ENCODE measurements at regions not wholly inside any gene's neighbourhood (a gene's known extent, or its start where the extent isn't known, plus 50 kb on each side); places are given as distances from the start of the nearest gene placed in this dataset.

DNA sequence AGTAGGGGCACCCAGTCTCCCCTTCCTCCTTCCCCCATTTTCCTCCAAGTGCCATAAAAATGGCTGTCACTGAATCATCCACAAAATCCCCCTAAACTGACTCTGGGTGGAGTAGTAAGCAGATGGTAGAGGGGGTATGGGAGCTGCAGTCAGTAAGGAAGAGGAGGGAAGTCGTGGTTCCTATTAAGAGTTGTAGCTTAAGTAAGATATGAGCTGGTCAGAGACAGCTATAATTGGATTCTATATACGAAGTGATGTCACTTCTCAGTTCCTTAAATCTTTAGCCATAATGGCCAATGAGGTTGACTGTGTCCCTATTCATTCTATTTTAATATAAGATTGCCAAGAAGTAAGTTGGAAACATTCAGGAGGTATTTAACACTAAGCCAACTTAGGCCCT is 131.7 kb downstream of the SLC16A9 start:
- no peak for ATAC-seq
- WGBS (ENCODE audit: insufficient coverage, low coverage, missing lambda C conversion rate) = 3% methylated on average over 2 of the region's 2 CpGs
- no peaks in the 10 kb centered on the region for H4K20me1 ChIP-seq (replicated peaks; ENCODE audit: control insufficient read depth, insufficient read depth, low read length)
- no peaks in the 10 kb centered on the region for H3K27me3 ChIP-seq (ENCODE audit: control insufficient read depth in 2 of 2, insufficient read depth in 2 of 2, low read length in 2 of 2)
- no peak overlapping the region for H2AFZ ChIP-seq (ENCODE audit: low read depth, low read length)
- no peak overlapping the region for H3K4me2 ChIP-seq (ENCODE audit: insufficient read depth, low read length)
- in situ Hi-C loops (cut with MboI) = no loop called here
- H3K79me2 ChIP-seq (ENCODE audit: control insufficient read depth, insufficient read depth, low read length) = no peaks in the 10 kb centered on the region
- no TSS peak for BruUV-seq (replicated peaks)
- POLR2A ChIA-PET = interaction anchor here (0.6 kb wide), 1 partner anchor 762 kb away, joined by 3 read pairs; no protein-coding TSS in a partner anchor
- H3K9me1 ChIP-seq (ENCODE audit: control insufficient read depth, insufficient read depth, low read length) = no peaks in the 10 kb centered on the region
- H3K4me3 ChIP-seq = no peak overlapping the region
- H3K4me1 ChIP-seq (replicated peaks in 1 of 2; ENCODE audit: control insufficient read depth in 2 of 2, insufficient read depth in 2 of 2, low read length in 2 of 2) = no peaks in the 10 kb centered on the region
- intact Hi-C loops (cut with micrococcal nuclease) = no loop called here
- CTCF ChIA-PET (ENCODE audit: low intra/inter-chr PET ratio) = no interaction called here
- no peaks in the 10 kb centered on the region for H3K36me3 ChIP-seq (ENCODE audit: control insufficient read depth, insufficient read depth, low read length)
- no peak for DNase-seq (ENCODE audit: extremely low read depth in 1 of 4, low spot score in 3 of 4)
- H3K9me3 ChIP-seq (replicated peaks; ENCODE audit: control insufficient read depth, insufficient read depth, low read depth, low read length) = no peaks in the 10 kb centered on the region
- FAIRE-seq = no peak
- no peak overlapping the region for H3K27ac ChIP-seq (ENCODE audit: extremely low read depth, low read depth, low read length)
- H3K9ac ChIP-seq (ENCODE audit: insufficient read depth in 1 of 2, low read depth in 2 of 2, low read length in 2 of 2) = no peak overlapping the region
- TF ChIP-seq NRF1 (conservative IDR thresholded peaks at IDR 0.05 in 1 of 2, IDR thresholded peaks at IDR 0.05 in 1 of 2) (no peak), ZNF184 (CRISPR knock-in tag; IDR thresholded peaks at IDR 0.05) (no peak), KLF1 (tag; IDR thresholded peaks at IDR 0.05) (no peak), ZNF121 (CRISPR knock-in tag; conservative IDR thresholded peaks at IDR 0.05) (no peak), SIRT6 (IDR thresholded peaks at IDR 0.05; ENCODE audit: low read depth, low read length) (no peak), ZNF253 (CRISPR knock-in tag; conservative IDR thresholded peaks at IDR 0.05) (no peak), PTTG1 (tag; IDR thresholded peaks at IDR 0.05; ENCODE audit: low read depth) (no peak), POLR3A (IDR thresholded peaks at IDR 0.05; ENCODE audit: borderline replicate concordance, extremely low read depth, insufficient read depth, insufficient read length) (no peak), CREM (IDR thresholded peaks at IDR 0.05; ENCODE audit: low read depth) (no peak), CBX2 (IDR thresholded peaks at IDR 0.05; ENCODE audit: insufficient read depth, low read length, poor library complexity, severe bottlenecking) (no peak), ZNF644 (tag; IDR thresholded peaks at IDR 0.05; ENCODE audit: low read depth) (no peak), POLR2B (IDR thresholded peaks at IDR 0.05; ENCODE audit: low read depth, partially characterized antibody) (no peak), SNIP1 (IDR thresholded peaks at IDR 0.05; ENCODE audit: low read depth) (no peak)
- TF ChIP-seq, protein P1, sequence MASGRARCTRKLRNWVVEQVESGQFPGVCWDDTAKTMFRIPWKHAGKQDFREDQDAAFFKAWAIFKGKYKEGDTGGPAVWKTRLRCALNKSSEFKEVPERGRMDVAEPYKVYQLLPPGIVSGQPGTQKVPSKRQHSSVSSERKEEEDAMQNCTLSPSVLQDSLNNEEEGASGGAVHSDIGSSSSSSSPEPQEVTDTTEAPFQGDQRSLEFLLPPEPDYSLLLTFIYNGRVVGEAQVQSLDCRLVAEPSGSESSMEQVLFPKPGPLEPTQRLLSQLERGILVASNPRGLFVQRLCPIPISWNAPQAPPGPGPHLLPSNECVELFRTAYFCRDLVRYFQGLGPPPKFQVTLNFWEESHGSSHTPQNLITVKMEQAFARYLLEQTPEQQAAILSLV (tag; IDR thresholded peaks at IDR 0.05) = no peak
- TF ChIP-seq, protein P2, sequence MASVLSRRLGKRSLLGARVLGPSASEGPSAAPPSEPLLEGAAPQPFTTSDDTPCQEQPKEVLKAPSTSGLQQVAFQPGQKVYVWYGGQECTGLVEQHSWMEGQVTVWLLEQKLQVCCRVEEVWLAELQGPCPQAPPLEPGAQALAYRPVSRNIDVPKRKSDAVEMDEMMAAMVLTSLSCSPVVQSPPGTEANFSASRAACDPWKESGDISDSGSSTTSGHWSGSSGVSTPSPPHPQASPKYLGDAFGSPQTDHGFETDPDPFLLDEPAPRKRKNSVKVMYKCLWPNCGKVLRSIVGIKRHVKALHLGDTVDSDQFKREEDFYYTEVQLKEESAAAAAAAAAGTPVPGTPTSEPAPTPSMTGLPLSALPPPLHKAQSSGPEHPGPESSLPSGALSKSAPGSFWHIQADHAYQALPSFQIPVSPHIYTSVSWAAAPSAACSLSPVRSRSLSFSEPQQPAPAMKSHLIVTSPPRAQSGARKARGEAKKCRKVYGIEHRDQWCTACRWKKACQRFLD (CRISPR knock-in tag; IDR thresholded peaks at IDR 0.05) = no peak
- TF ChIP-seq, protein P3, sequence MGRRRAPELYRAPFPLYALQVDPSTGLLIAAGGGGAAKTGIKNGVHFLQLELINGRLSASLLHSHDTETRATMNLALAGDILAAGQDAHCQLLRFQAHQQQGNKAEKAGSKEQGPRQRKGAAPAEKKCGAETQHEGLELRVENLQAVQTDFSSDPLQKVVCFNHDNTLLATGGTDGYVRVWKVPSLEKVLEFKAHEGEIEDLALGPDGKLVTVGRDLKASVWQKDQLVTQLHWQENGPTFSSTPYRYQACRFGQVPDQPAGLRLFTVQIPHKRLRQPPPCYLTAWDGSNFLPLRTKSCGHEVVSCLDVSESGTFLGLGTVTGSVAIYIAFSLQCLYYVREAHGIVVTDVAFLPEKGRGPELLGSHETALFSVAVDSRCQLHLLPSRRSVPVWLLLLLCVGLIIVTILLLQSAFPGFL (CRISPR knock-in tag; IDR thresholded peaks at IDR 0.05) = no peak
- TF ChIP-seq, protein P4, sequence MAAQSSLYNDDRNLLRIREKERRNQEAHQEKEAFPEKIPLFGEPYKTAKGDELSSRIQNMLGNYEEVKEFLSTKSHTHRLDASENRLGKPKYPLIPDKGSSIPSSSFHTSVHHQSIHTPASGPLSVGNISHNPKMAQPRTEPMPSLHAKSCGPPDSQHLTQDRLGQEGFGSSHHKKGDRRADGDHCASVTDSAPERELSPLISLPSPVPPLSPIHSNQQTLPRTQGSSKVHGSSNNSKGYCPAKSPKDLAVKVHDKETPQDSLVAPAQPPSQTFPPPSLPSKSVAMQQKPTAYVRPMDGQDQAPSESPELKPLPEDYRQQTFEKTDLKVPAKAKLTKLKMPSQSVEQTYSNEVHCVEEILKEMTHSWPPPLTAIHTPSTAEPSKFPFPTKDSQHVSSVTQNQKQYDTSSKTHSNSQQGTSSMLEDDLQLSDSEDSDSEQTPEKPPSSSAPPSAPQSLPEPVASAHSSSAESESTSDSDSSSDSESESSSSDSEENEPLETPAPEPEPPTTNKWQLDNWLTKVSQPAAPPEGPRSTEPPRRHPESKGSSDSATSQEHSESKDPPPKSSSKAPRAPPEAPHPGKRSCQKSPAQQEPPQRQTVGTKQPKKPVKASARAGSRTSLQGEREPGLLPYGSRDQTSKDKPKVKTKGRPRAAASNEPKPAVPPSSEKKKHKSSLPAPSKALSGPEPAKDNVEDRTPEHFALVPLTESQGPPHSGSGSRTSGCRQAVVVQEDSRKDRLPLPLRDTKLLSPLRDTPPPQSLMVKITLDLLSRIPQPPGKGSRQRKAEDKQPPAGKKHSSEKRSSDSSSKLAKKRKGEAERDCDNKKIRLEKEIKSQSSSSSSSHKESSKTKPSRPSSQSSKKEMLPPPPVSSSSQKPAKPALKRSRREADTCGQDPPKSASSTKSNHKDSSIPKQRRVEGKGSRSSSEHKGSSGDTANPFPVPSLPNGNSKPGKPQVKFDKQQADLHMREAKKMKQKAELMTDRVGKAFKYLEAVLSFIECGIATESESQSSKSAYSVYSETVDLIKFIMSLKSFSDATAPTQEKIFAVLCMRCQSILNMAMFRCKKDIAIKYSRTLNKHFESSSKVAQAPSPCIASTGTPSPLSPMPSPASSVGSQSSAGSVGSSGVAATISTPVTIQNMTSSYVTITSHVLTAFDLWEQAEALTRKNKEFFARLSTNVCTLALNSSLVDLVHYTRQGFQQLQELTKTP (IDR thresholded peaks at IDR 0.05; ENCODE audit: low read depth in 1 of 2, partially characterized antibody in 2 of 2) = no peak
